ENCODE measurements at regions not wholly inside any gene's neighbourhood (a gene's known extent, or its start where the extent isn't known, plus 50 kb on each side); places are given as distances from the start of the nearest gene placed in this dataset.

- Histone ChIP-seq H3K4me1 (no peaks in the 10 kb centered on the region), H3K27me3 (no peaks in the 10 kb centered on the region), H3K36me3 (no peaks in the 10 kb centered on the region), H3K27ac (no peak overlapping the region), H3K4me3 (no peak overlapping the region), H3K9me3 (no peaks in the 10 kb centered on the region)
- DNase-seq (no peak), ATAC-seq (no peak)
- intact Hi-C loops (cut with DNase I) = no loop called here
- 21% methylated on average over 1 of the region's 1 CpG for WGBS (ENCODE audit: insufficient coverage, low coverage, low lambda C conversion rate, missing lambda C conversion rate)
- TF ChIP-seq CTCF (IDR thresholded peaks at IDR 0.05) (no peak), POLR2A (IDR thresholded peaks at IDR 0.05) (no peak)
Observed at GRCh38 chr9:29290516-29290915, 1717.2 kb upstream of the C9orf72 start.

GRCh38 chr9:29297592-29297991, 1724.3 kb upstream of the C9orf72 start:
- intact Hi-C loops (cut with DNase I) = no loop called here
- Histone ChIP-seq H3K9me3 (no peaks in the 10 kb centered on the region), H3K36me3 (no peaks in the 10 kb centered on the region), H3K27me3 (no peaks in the 10 kb centered on the region), H3K4me1 (no peaks in the 10 kb centered on the region), H3K27ac (no peak overlapping the region), H3K4me3 (no peak overlapping the region)
- no peak for ATAC-seq
- DNase-seq = no peak
- TF ChIP-seq POLR2A (IDR thresholded peaks at IDR 0.05) (no peak), CTCF (IDR thresholded peaks at IDR 0.05) (no peak)
- WGBS (ENCODE audit: insufficient coverage, low coverage, low lambda C conversion rate, missing lambda C conversion rate) = 9% methylated on average over 2 of the region's 2 CpGs

- no peak overlapping the region for H3K4me3 ChIP-seq
- no peak for TF ChIP-seq CTCF (IDR thresholded peaks at IDR 0.05)
- TF ChIP-seq POLR2A (IDR thresholded peaks at IDR 0.05) = no peak
- ATAC-seq (no peak), DNase-seq (no peak)
- no peak overlapping the region for H3K27ac ChIP-seq
- H3K36me3 ChIP-seq = no peaks in the 10 kb centered on the region
- no peaks in the 10 kb centered on the region for H3K4me1 ChIP-seq
- no peaks in the 10 kb centered on the region for H3K9me3 ChIP-seq
- intact Hi-C loops (cut with DNase I) = no loop called here
- H3K27me3 ChIP-seq = no peaks in the 10 kb centered on the region
- WGBS (ENCODE audit: insufficient coverage, low coverage, low lambda C conversion rate, missing lambda C conversion rate) = 43% methylated on average over 3 of the region's 3 CpGs
Observed at GRCh38 chr9:29311221-29311620, 1737.9 kb upstream of the C9orf72 start.

GRCh38 chr9:29312327-29312726, 1739.0 kb upstream of the C9orf72 start:
- no peaks in the 10 kb centered on the region for H3K36me3 ChIP-seq
- no peaks in the 10 kb centered on the region for H3K9me3 ChIP-seq
- no peak for DNase-seq
- no peak overlapping the region for H3K27ac ChIP-seq
- no peak for ATAC-seq
- no peaks in the 10 kb centered on the region for H3K4me1 ChIP-seq
- TF ChIP-seq CTCF (IDR thresholded peaks at IDR 0.05) (no peak), POLR2A (IDR thresholded peaks at IDR 0.05) (no peak)
- WGBS (ENCODE audit: insufficient coverage, low coverage, low lambda C conversion rate, missing lambda C conversion rate) = 77% methylated on average over 3 of the region's 3 CpGs
- no peak overlapping the region for H3K4me3 ChIP-seq
- intact Hi-C loops (cut with DNase I) = no loop called here
- no peaks in the 10 kb centered on the region for H3K27me3 ChIP-seq

Measured in right lobe of liver (tissue), 6 donors.